ENCODE measurements at regions not wholly inside any gene's neighbourhood (a gene's known extent, or its start where the extent isn't known, plus 50 kb on each side); places are given as distances from the start of the nearest gene placed in this dataset.

- TF ChIP-seq XRCC3 (IDR thresholded peaks at IDR 0.05), result no peak
- TF ChIP-seq E4F1 (CRISPR knock-in tag; IDR thresholded peaks at IDR 0.05; ENCODE audit: borderline replicate concordance), result no peak
- TF ChIP-seq, protein P1, sequence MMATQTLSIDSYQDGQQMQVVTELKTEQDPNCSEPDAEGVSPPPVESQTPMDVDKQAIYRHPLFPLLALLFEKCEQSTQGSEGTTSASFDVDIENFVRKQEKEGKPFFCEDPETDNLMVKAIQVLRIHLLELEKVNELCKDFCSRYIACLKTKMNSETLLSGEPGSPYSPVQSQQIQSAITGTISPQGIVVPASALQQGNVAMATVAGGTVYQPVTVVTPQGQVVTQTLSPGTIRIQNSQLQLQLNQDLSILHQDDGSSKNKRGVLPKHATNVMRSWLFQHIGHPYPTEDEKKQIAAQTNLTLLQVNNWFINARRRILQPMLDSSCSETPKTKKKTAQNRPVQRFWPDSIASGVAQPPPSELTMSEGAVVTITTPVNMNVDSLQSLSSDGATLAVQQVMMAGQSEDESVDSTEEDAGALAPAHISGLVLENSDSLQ (IDR thresholded peaks at IDR 0.05), result no peak
- no peak for TF ChIP-seq ZNF436 (CRISPR knock-in tag; IDR thresholded peaks at IDR 0.05)
- TF ChIP-seq NFRKB (IDR thresholded peaks at IDR 0.05; ENCODE audit: low read depth), result no peak
- TF ChIP-seq CCNT2 (IDR thresholded peaks at IDR 0.05; ENCODE audit: borderline replicate concordance, extremely low read depth, insufficient read length, low read depth, low read length), result no peak
- TF ChIP-seq CBX1 (IDR thresholded peaks at IDR 0.05; ENCODE audit: low read depth), result no peak
- no peak for TF ChIP-seq ZNF518B (CRISPR knock-in tag; IDR thresholded peaks at IDR 0.05)
- TF ChIP-seq, protein P2, sequence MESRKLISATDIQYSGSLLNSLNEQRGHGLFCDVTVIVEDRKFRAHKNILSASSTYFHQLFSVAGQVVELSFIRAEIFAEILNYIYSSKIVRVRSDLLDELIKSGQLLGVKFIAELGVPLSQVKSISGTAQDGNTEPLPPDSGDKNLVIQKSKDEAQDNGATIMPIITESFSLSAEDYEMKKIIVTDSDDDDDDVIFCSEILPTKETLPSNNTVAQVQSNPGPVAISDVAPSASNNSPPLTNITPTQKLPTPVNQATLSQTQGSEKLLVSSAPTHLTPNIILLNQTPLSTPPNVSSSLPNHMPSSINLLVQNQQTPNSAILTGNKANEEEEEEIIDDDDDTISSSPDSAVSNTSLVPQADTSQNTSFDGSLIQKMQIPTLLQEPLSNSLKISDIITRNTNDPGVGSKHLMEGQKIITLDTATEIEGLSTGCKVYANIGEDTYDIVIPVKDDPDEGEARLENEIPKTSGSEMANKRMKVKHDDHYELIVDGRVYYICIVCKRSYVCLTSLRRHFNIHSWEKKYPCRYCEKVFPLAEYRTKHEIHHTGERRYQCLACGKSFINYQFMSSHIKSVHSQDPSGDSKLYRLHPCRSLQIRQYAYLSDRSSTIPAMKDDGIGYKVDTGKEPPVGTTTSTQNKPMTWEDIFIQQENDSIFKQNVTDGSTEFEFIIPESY (CRISPR knock-in tag; IDR thresholded peaks at IDR 0.05), result no peak
- H3K4me3 ChIP-seq, result no peak overlapping the region
- peaks cover 2% of the 10 kb centered on the region; the same call in 1 of the 2 replicates for H3K9me3 ChIP-seq (replicated peaks; ENCODE audit: control insufficient read depth, insufficient read depth, low read depth, low read length)
- ATAC-seq (no peak), FAIRE-seq (no peak), DNase-seq (ENCODE audit: extremely low read depth in 1 of 4, low spot score in 3 of 4) (no peak)
- WGBS (ENCODE audit: insufficient coverage, low coverage, missing lambda C conversion rate), result 1% methylated on average over 4 of the region's 4 CpGs
- intact Hi-C loops (cut with micrococcal nuclease) (no loop called here), in situ Hi-C loops (cut with MboI) (no loop called here)
- ChIA-PET POLR2A (no interaction called here), CTCF (ENCODE audit: low intra/inter-chr PET ratio) (no interaction called here)
- H3K9me1 ChIP-seq (ENCODE audit: control insufficient read depth, insufficient read depth, low read length), result no peaks in the 10 kb centered on the region
- no peaks in the 10 kb centered on the region for H4K20me1 ChIP-seq (replicated peaks; ENCODE audit: control insufficient read depth, insufficient read depth, low read length)
- no peak overlapping the region for H3K9ac ChIP-seq (ENCODE audit: insufficient read depth in 1 of 2, low read depth in 2 of 2, low read length in 2 of 2)
- H3K27ac ChIP-seq (ENCODE audit: extremely low read depth, low read depth, low read length), result no peak overlapping the region
- no peak overlapping the region for H2AFZ ChIP-seq (ENCODE audit: low read depth, low read length)
- H3K79me2 ChIP-seq (ENCODE audit: control insufficient read depth, insufficient read depth, low read length), result no peaks in the 10 kb centered on the region
- BruUV-seq (replicated peaks), result no TSS peak
- no peaks in the 10 kb centered on the region for H3K36me3 ChIP-seq (ENCODE audit: control insufficient read depth, insufficient read depth, low read length)
- no peaks in the 10 kb centered on the region for H3K4me1 ChIP-seq (replicated peaks in 1 of 2; ENCODE audit: control insufficient read depth in 2 of 2, insufficient read depth in 2 of 2, low read length in 2 of 2)
- no peak overlapping the region for H3K4me2 ChIP-seq (ENCODE audit: insufficient read depth, low read length)
- H3K27me3 ChIP-seq (ENCODE audit: control insufficient read depth in 2 of 2, insufficient read depth in 2 of 2, low read length in 2 of 2), result no peaks in the 10 kb centered on the region
Measured at GRCh38 chr12:85713373-85713772, 122.8 kb downstream of the RASSF9 start.

Measured in K562 (cell line).